ENCODE measurements at regions not wholly inside any gene's neighbourhood (a gene's known extent, or its start where the extent isn't known, plus 50 kb on each side); places are given as distances from the start of the nearest gene placed in this dataset.

DNA sequence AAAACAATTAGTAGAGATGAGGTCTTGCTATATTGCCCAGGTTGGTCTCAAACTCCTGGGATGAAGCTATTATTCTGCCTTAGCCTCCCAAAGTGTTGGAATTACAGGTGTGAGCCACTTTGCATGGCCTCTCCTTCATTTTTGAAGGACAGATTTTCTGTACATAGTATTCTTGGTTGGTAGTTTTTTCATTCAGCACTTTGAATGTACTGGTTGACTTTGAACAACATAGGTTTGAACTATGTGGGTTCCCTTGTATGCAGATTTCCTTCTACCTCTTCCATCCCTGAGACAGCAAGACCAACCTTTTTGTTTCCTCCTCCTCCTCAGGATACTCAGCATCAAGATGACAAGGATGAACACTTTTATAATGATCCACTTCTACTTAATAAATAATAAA is 436.4 kb downstream of the QKI start:
- no peaks in the 10 kb centered on the region for H3K4me1 Mint-ChIP-seq (ENCODE audit: unreplicated experiment)
- H3K36me3 Mint-ChIP-seq (ENCODE audit: low read depth, unreplicated experiment) = no peaks in the 10 kb centered on the region
- no peak overlapping the region for H3K4me3 Mint-ChIP-seq (ENCODE audit: unreplicated experiment)
- peaks cover 1% of the 10 kb centered on the region for H3K27me3 Mint-ChIP-seq (ENCODE audit: unreplicated experiment)
- no peak for DNase-seq (ENCODE audit: low spot score)
- TF ChIP-seq, protein P1, sequence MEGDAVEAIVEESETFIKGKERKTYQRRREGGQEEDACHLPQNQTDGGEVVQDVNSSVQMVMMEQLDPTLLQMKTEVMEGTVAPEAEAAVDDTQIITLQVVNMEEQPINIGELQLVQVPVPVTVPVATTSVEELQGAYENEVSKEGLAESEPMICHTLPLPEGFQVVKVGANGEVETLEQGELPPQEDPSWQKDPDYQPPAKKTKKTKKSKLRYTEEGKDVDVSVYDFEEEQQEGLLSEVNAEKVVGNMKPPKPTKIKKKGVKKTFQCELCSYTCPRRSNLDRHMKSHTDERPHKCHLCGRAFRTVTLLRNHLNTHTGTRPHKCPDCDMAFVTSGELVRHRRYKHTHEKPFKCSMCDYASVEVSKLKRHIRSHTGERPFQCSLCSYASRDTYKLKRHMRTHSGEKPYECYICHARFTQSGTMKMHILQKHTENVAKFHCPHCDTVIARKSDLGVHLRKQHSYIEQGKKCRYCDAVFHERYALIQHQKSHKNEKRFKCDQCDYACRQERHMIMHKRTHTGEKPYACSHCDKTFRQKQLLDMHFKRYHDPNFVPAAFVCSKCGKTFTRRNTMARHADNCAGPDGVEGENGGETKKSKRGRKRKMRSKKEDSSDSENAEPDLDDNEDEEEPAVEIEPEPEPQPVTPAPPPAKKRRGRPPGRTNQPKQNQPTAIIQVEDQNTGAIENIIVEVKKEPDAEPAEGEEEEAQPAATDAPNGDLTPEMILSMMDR (IDR thresholded peaks at IDR 0.05; ENCODE audit: unreplicated experiment) = no peak
- no peak overlapping the region for H3K27ac Mint-ChIP-seq (ENCODE audit: unreplicated experiment)
- no peaks in the 10 kb centered on the region for H3K9me3 Mint-ChIP-seq (ENCODE audit: unreplicated experiment)

GRCh38 chr6:163844761-163845160 is 430.2 kb downstream of the QKI start:
- TF ChIP-seq, protein P1 (IDR thresholded peaks at IDR 0.05; ENCODE audit: unreplicated experiment) = no peak
- Mint-ChIP-seq H3K27ac (ENCODE audit: unreplicated experiment) (no peak overlapping the region), H3K9me3 (ENCODE audit: unreplicated experiment) (no peaks in the 10 kb centered on the region), H3K27me3 (ENCODE audit: unreplicated experiment) (peaks cover 1% of the 10 kb centered on the region), H3K4me3 (ENCODE audit: unreplicated experiment) (no peak overlapping the region), H3K4me1 (ENCODE audit: unreplicated experiment) (no peaks in the 10 kb centered on the region), H3K36me3 (ENCODE audit: low read depth, unreplicated experiment) (no peaks in the 10 kb centered on the region)
- no peak for DNase-seq (ENCODE audit: low spot score)

- H3K4me3 Mint-ChIP-seq (ENCODE audit: unreplicated experiment) = no peak overlapping the region
- no peaks in the 10 kb centered on the region for H3K36me3 Mint-ChIP-seq (ENCODE audit: low read depth, unreplicated experiment)
- H3K9me3 Mint-ChIP-seq (ENCODE audit: unreplicated experiment) = no peaks in the 10 kb centered on the region
- H3K4me1 Mint-ChIP-seq (ENCODE audit: unreplicated experiment) = no peaks in the 10 kb centered on the region
- TF ChIP-seq, protein P1 (IDR thresholded peaks at IDR 0.05; ENCODE audit: unreplicated experiment) = no peak
- DNase-seq (ENCODE audit: low spot score) = no peak
- H3K27ac Mint-ChIP-seq (ENCODE audit: unreplicated experiment) = no peak overlapping the region
- peaks cover 1% of the 10 kb centered on the region for H3K27me3 Mint-ChIP-seq (ENCODE audit: unreplicated experiment)
These were observed 429.8 kb downstream of the QKI start for GRCh38 chr6:163844357-163844756.

DNA sequence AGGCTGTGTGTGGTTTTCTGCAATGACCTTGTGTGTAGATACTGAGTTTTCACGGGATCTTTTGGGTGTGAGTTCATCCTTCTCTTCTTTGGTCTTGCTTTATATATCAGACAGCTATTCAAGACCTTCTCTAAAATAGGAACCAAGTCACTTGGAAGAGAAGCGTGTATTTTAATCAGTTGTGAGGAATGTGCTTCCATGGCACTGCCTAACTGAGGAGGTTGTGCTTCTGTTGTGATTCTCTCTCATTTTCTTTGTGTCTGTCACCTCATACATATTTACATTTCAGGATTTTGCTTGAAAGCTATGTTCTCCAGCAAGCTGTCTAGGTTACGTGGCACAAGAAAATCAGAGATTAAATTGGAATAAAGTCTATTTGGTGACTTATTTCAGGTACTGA is 428.7 kb downstream of the QKI start:
- no peak overlapping the region for H3K27ac Mint-ChIP-seq (ENCODE audit: unreplicated experiment)

DNA sequence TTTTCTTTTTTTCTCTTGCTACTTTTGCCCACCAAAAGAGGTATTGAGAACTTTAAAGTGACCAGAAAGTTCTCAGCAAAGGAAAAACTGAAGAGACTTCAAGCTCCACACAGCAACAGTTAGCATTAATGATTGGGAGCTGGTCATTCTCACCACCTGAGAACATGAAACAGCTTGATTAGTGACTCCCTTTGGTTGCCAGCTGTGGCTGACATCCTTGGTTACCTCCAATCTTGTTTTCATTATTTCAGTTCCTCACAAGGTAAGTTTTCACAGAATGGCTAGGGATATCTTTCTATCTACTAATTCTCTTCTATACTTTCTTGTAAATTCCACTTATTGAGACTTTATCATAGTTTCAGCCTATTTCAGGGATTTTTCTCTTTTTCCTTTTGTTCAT is 427.9 kb downstream of the QKI start:
- H3K4me1 Mint-ChIP-seq (ENCODE audit: unreplicated experiment) = no peaks in the 10 kb centered on the region
- H3K27ac Mint-ChIP-seq (ENCODE audit: unreplicated experiment) = no peak overlapping the region
- H3K27me3 Mint-ChIP-seq (ENCODE audit: unreplicated experiment) = no peaks in the 10 kb centered on the region
- DNase-seq (ENCODE audit: low spot score) = no peak
- no peak overlapping the region for H3K4me3 Mint-ChIP-seq (ENCODE audit: unreplicated experiment)
- TF ChIP-seq, protein P1 (IDR thresholded peaks at IDR 0.05; ENCODE audit: unreplicated experiment) = no peak
- H3K36me3 Mint-ChIP-seq (ENCODE audit: low read depth, unreplicated experiment) = no peaks in the 10 kb centered on the region
- no peaks in the 10 kb centered on the region for H3K9me3 Mint-ChIP-seq (ENCODE audit: unreplicated experiment)

More for the DNA sequence above, 428.7 kb downstream of the QKI start:
- TF ChIP-seq, protein P1 (IDR thresholded peaks at IDR 0.05; ENCODE audit: unreplicated experiment) = no peak
- no peaks in the 10 kb centered on the region for H3K9me3 Mint-ChIP-seq (ENCODE audit: unreplicated experiment)
- H3K4me1 Mint-ChIP-seq (ENCODE audit: unreplicated experiment) = no peaks in the 10 kb centered on the region
- no peaks in the 10 kb centered on the region for H3K36me3 Mint-ChIP-seq (ENCODE audit: low read depth, unreplicated experiment)
- H3K27me3 Mint-ChIP-seq (ENCODE audit: unreplicated experiment) = peaks cover 1% of the 10 kb centered on the region
- DNase-seq (ENCODE audit: low spot score) = no peak
- H3K4me3 Mint-ChIP-seq (ENCODE audit: unreplicated experiment) = no peak overlapping the region
